ENCODE measurements at regions not wholly inside any gene's neighbourhood (a gene's known extent, or its start where the extent isn't known, plus 50 kb on each side); places are given as distances from the start of the nearest gene placed in this dataset.

DNA sequence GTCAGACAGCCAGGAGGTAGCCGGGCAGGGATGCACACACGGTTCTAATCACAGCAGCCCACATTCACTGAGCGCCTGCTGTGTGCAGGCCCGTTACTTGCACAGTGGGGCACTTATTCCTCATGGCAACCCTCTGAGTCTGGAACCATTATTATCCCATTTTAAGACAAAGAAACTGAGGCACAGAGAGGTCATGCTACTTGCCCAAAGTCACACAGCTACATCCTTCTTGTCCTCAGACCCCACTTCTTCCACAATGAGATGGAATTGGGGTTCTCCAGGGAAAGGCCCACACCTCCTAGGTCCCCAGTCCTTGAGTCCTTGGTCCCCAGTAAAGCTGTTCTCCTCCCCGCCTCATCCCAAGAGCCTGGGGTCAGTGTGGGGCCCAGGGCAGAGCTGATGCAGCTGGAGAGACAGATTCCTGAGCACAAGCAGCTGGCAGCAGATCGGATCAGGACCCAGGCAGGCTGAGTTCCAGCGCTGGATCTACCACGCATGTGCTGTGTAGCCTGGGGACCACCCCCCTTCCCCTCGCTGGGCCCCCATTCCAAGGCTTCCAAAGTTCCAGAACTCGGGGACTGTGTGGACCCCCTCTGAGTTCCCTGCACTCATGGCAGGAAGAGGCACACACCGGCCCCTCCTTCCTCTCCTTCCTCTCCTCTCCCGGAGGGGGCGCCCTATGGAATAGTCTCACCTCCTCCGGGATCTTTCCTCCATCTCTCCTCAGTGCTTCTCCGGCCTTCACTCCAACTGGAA, 393.4 kb downstream of the MATN1 start:
- Histone ChIP-seq H3K9me3 (ENCODE audit: low read length) (no peaks in the 10 kb centered on the region), H3K9me2 (ENCODE audit: insufficient read depth, low read length) (no peaks in the 10 kb centered on the region), H3K27ac (ENCODE audit: low read length) (no peak overlapping the region), H3K27me3 (ENCODE audit: insufficient read depth, low read depth, low read length) (no peaks in the 10 kb centered on the region), H2AFZ (ENCODE audit: low read depth, low read length) (no peak overlapping the region), H3K4me3 (ENCODE audit: low read length) (no peak overlapping the region), H3F3A (ENCODE audit: insufficient read depth, low read length, poor library complexity, severe bottlenecking) (no peaks in the 10 kb centered on the region), H3K36me3 (ENCODE audit: insufficient read depth, low read length) (no peaks in the 10 kb centered on the region), H3K79me2 (replicated peaks; ENCODE audit: insufficient read depth, low read length) (no peaks in the 10 kb centered on the region), H4K20me1 (ENCODE audit: insufficient read depth) (no peaks in the 10 kb centered on the region), H3K9ac (ENCODE audit: low read length) (no peak overlapping the region), H3K4me2 (ENCODE audit: low read length) (no peak overlapping the region)
- TF ChIP-seq, protein P1, sequence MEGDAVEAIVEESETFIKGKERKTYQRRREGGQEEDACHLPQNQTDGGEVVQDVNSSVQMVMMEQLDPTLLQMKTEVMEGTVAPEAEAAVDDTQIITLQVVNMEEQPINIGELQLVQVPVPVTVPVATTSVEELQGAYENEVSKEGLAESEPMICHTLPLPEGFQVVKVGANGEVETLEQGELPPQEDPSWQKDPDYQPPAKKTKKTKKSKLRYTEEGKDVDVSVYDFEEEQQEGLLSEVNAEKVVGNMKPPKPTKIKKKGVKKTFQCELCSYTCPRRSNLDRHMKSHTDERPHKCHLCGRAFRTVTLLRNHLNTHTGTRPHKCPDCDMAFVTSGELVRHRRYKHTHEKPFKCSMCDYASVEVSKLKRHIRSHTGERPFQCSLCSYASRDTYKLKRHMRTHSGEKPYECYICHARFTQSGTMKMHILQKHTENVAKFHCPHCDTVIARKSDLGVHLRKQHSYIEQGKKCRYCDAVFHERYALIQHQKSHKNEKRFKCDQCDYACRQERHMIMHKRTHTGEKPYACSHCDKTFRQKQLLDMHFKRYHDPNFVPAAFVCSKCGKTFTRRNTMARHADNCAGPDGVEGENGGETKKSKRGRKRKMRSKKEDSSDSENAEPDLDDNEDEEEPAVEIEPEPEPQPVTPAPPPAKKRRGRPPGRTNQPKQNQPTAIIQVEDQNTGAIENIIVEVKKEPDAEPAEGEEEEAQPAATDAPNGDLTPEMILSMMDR (IDR thresholded peaks at IDR 0.05; ENCODE audit: poor library complexity, severe bottlenecking), result no peak
- TF ChIP-seq POLR2AphosphoS5 (IDR thresholded peaks at IDR 0.05) (no peak), SMC3 (conservative IDR thresholded peaks at IDR 0.05; ENCODE audit: poor library complexity) (no peak), EZH2 (IDR thresholded peaks at IDR 0.05; ENCODE audit: borderline replicate concordance, insufficient read depth, low read length, poor library complexity, severe bottlenecking) (no peak), MXI1 (conservative IDR thresholded peaks at IDR 0.05; ENCODE audit: poor library complexity, severe bottlenecking) (no peak), RAD21 (conservative IDR thresholded peaks at IDR 0.05) (no peak), TAF1 (IDR thresholded peaks at IDR 0.05; ENCODE audit: low read depth) (no peak), EP300 (conservative IDR thresholded peaks at IDR 0.05; ENCODE audit: poor library complexity, severe bottlenecking) (no peak)
- TF ChIP-seq, protein P2, sequence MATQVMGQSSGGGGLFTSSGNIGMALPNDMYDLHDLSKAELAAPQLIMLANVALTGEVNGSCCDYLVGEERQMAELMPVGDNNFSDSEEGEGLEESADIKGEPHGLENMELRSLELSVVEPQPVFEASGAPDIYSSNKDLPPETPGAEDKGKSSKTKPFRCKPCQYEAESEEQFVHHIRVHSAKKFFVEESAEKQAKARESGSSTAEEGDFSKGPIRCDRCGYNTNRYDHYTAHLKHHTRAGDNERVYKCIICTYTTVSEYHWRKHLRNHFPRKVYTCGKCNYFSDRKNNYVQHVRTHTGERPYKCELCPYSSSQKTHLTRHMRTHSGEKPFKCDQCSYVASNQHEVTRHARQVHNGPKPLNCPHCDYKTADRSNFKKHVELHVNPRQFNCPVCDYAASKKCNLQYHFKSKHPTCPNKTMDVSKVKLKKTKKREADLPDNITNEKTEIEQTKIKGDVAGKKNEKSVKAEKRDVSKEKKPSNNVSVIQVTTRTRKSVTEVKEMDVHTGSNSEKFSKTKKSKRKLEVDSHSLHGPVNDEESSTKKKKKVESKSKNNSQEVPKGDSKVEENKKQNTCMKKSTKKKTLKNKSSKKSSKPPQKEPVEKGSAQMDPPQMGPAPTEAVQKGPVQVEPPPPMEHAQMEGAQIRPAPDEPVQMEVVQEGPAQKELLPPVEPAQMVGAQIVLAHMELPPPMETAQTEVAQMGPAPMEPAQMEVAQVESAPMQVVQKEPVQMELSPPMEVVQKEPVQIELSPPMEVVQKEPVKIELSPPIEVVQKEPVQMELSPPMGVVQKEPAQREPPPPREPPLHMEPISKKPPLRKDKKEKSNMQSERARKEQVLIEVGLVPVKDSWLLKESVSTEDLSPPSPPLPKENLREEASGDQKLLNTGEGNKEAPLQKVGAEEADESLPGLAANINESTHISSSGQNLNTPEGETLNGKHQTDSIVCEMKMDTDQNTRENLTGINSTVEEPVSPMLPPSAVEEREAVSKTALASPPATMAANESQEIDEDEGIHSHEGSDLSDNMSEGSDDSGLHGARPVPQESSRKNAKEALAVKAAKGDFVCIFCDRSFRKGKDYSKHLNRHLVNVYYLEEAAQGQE (IDR thresholded peaks at IDR 0.05; ENCODE audit: borderline replicate concordance), result no peak

DNA sequence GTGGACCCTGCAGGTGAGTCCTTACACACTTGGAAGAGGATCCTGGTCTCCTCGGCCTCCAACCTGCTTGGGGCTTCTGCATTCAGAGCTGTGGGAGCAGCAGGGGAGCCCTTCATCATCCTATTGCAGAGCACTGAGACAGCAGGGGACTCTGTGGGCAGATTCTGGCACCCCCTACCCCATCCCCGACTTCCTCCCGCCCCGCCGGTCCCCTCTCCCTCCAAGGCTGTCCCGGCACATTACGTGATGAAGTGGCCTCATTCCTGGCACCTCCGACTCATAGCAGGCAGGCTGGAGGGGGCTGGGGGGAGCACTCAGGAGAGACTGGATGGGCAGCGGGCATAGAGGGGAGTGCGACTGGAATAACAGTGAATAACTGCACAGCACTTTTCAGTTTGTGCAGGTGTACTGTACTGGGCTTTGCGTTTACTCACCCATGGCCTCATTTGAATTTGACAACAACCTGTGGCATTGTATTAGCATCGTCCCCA, 394.1 kb downstream of the MATN1 start:
- no peak overlapping the region for H3K27ac ChIP-seq (ENCODE audit: low read length)
- no peaks in the 10 kb centered on the region for H3K9me2 ChIP-seq (ENCODE audit: insufficient read depth, low read length)
- no peak overlapping the region for H3K4me3 ChIP-seq (ENCODE audit: low read length)
- no peaks in the 10 kb centered on the region for H3K9me3 ChIP-seq (ENCODE audit: low read length)
- H4K20me1 ChIP-seq (ENCODE audit: insufficient read depth), result no peaks in the 10 kb centered on the region
- H3K36me3 ChIP-seq (ENCODE audit: insufficient read depth, low read length), result no peaks in the 10 kb centered on the region
- H3K79me2 ChIP-seq (replicated peaks; ENCODE audit: insufficient read depth, low read length), result no peaks in the 10 kb centered on the region
- no peak overlapping the region for H2AFZ ChIP-seq (ENCODE audit: low read depth, low read length)
- H3F3A ChIP-seq (ENCODE audit: insufficient read depth, low read length, poor library complexity, severe bottlenecking), result no peaks in the 10 kb centered on the region
- H3K4me2 ChIP-seq (ENCODE audit: low read length), result no peak overlapping the region
- TF ChIP-seq, protein P1 (IDR thresholded peaks at IDR 0.05; ENCODE audit: poor library complexity, severe bottlenecking), result no peak
- TF ChIP-seq, protein P2 (IDR thresholded peaks at IDR 0.05; ENCODE audit: borderline replicate concordance), result no peak
- TF ChIP-seq MXI1 (conservative IDR thresholded peaks at IDR 0.05; ENCODE audit: poor library complexity, severe bottlenecking), result no peak
- TF ChIP-seq EZH2 (IDR thresholded peaks at IDR 0.05; ENCODE audit: borderline replicate concordance, insufficient read depth, low read length, poor library complexity, severe bottlenecking), result no peak
- no peak for TF ChIP-seq EP300 (conservative IDR thresholded peaks at IDR 0.05; ENCODE audit: poor library complexity, severe bottlenecking)
- TF ChIP-seq POLR2AphosphoS5 (IDR thresholded peaks at IDR 0.05), result no peak
- H3K27me3 ChIP-seq (ENCODE audit: insufficient read depth, low read depth, low read length), result no peaks in the 10 kb centered on the region
- H3K9ac ChIP-seq (ENCODE audit: low read length), result no peak overlapping the region

Data from neural cell (in vitro differentiated cells).